Osteocyte (in vitro differentiated cells): ENCODE measurements at regions not wholly inside any gene's neighbourhood (a gene's known extent, or its start where the extent isn't known, plus 50 kb on each side); places are given as distances from the start of the nearest gene placed in this dataset.

ENCODE experiments used
- DNase-seq: peaks from one replicate; pipeline ENCODE4 v3.0.0; 2021; ENCODE audit warnings: mixed read lengths; ENCODE audit not compliant: unreplicated experiment; ENCODE audit errors: extremely low spot score
- H3K27ac Mint-ChIP-seq: one replicate; pipeline ENCODE4 v1.8.0; 2021; ENCODE audit warnings: mild to moderate bottlenecking, mixed read lengths; ENCODE audit not compliant: unreplicated experiment
- H3K27me3 Mint-ChIP-seq: one replicate; pipeline ENCODE4 v1.8.0; 2021; ENCODE audit warnings: mixed read lengths; ENCODE audit not compliant: unreplicated experiment
- H3K36me3 Mint-ChIP-seq: one replicate; pipeline ENCODE4 v1.8.0; 2021; ENCODE audit warnings: mixed read lengths; ENCODE audit not compliant: unreplicated experiment
- H3K4me1 Mint-ChIP-seq: one replicate; pipeline ENCODE4 v1.8.0; 2021; ENCODE audit warnings: mixed read lengths; ENCODE audit not compliant: unreplicated experiment
- H3K4me3 Mint-ChIP-seq: one replicate; pipeline ENCODE4 v1.8.0; 2021; ENCODE audit warnings: mild to moderate bottlenecking, moderate library complexity, mixed read lengths; ENCODE audit not compliant: unreplicated experiment
- H3K9me3 Mint-ChIP-seq: one replicate; pipeline ENCODE4 v1.8.0; 2021; ENCODE audit warnings: mixed read lengths; ENCODE audit not compliant: unreplicated experiment
- CTCF ChIP-seq: fragments of 200-600 bp; sonication (generic); IDR thresholded peaks from 2 replicates; pipeline ENCODE4 v1.5.0; 2021; ENCODE audit warnings: antibody characterized with exemption, mild to moderate bottlenecking, moderate library complexity

DNA sequence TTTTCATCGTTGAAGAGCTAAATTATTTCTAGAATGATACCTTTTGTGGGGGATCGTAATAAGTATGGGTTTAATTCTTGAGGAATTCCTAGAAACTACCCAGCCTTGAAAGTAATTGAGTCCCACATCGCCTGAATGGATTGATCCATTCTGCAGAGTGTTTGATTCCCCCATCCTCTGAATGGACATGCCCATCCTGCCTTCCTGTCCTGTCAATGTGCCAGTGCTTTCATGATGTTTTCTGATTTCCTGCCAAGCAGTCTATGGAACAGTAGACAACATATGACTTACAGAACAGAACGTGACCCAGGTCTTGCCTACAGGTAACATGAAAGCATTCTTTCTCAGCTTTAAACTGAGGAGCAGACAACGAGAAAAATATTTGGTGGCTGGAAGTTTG lies 319.2 kb downstream of the DRD1 start:
- Mint-ChIP-seq H3K9me3 (peaks cover 18% of the 10 kb centered on the region), H3K4me1 (no peaks in the 10 kb centered on the region), H3K4me3 (no peak overlapping the region), H3K36me3 (no peaks in the 10 kb centered on the region), H3K27me3 (no peaks in the 10 kb centered on the region), H3K27ac (no peak overlapping the region)
- TF ChIP-seq CTCF, result no peak
- DNase-seq, result no peak

DNA sequence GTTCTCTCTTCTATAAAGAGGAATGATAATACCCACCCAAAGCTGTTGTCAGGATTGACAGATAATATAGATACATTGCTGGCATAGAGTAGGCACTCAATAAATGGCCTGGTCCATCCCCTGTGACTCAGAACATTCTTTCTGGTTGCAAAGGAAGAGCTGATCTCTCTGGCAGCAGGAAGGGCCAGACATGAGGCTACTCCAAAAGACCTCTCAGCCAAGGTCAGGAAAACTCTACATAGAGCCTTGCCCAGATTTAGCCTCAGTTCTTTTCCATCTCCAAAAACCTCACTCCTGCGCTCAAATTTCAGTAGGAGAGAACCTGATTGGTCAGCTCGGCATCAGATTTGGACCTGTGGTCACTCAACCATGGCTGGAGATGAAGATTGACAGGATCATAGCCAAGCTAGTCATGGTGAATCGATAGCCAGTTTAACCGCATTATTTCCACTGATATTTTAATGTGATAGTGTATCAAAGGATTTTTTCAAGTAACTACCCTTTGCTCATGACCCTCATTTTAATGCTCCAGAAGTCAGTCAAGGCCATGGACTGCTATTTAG lies 319.6 kb downstream of the DRD1 start:
- Mint-ChIP-seq H3K27me3 (no peaks in the 10 kb centered on the region), H3K4me1 (no peaks in the 10 kb centered on the region), H3K36me3 (no peaks in the 10 kb centered on the region), H3K9me3 (peaks cover 18% of the 10 kb centered on the region), H3K27ac (no peak overlapping the region), H3K4me3 (no peak overlapping the region)
- no peak for TF ChIP-seq CTCF
- no peak for DNase-seq

DNA sequence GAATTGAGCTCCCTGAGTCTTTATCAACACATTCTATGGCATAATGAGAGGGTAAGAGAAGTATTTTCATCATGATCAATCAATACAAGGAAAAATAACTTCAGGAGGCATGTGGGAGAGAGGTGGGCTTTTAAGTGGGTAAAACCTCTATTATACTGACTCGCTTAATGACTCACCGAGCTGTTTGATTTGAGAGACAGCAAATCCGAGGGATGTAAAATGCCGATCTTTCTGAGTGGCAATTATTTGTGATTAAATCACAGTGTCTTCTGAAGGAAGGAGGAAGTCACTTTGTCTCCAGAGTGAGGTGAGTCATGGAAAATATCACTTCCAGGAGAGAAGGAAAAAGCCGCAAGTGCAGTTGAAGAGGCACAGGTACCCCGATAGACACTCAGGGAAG lies 320.4 kb downstream of the DRD1 start:
- H3K4me1 Mint-ChIP-seq, result no peaks in the 10 kb centered on the region
- H3K36me3 Mint-ChIP-seq, result no peaks in the 10 kb centered on the region
- no peak overlapping the region for H3K27ac Mint-ChIP-seq
- DNase-seq, result no peak
- peaks cover 18% of the 10 kb centered on the region for H3K9me3 Mint-ChIP-seq
- no peak for TF ChIP-seq CTCF
- no peak overlapping the region for H3K4me3 Mint-ChIP-seq
- no peaks in the 10 kb centered on the region for H3K27me3 Mint-ChIP-seq

DNA sequence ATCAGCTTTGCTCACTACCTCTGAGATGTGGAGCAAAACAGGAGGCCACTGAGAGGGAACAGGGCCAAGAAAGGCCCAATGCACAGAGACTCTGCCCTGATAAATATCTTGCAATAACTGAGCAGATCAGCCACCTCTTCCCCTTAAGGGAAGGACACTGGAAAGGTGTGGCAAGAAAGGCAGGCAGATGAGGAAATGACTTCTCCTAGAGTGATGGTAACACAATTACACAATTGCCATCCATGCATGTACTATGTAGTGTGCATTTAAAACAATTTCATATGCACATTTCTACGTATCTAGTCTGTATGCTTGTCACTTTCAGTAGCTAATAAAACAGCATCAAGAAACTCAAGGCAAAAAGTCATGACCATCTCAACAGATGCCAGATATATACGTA lies 322.5 kb downstream of the DRD1 start:
- H3K4me3 Mint-ChIP-seq, result no peak overlapping the region
- peaks cover 19% of the 10 kb centered on the region for H3K9me3 Mint-ChIP-seq
- H3K27me3 Mint-ChIP-seq, result no peaks in the 10 kb centered on the region
- DNase-seq, result no peak
- TF ChIP-seq CTCF, result no peak
- no peaks in the 10 kb centered on the region for H3K36me3 Mint-ChIP-seq
- no peak overlapping the region for H3K27ac Mint-ChIP-seq
- H3K4me1 Mint-ChIP-seq, result no peaks in the 10 kb centered on the region

DNA sequence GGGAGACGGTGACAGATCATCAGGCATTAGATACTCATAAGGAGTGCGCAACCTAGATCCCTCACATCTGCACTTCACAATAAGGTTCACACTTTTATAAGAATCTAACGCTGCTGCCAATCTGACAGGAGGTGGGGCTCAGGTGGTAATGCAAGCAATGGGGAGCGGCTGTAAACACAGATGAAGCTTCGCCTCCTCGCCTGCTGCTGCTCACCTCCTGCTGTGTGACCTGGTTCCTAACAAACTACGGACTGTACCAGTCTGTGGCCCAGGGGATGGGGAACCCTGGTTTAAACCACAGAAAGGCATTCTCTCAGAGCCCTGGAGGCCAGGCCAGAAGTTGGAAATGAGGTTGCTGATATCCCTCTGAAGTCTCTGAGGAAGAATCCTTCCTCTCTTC lies 323.6 kb downstream of the DRD1 start:
- Mint-ChIP-seq H3K36me3 (no peaks in the 10 kb centered on the region), H3K9me3 (peaks cover 18% of the 10 kb centered on the region), H3K4me1 (no peaks in the 10 kb centered on the region), H3K27ac (no peak overlapping the region), H3K27me3 (no peaks in the 10 kb centered on the region), H3K4me3 (no peak overlapping the region)
- DNase-seq, result no peak
- TF ChIP-seq CTCF, result no peak
